Left ventricle myocardium inferior (tissue), 1 donor: ENCODE measurements at regions not wholly inside any gene's neighbourhood (a gene's known extent, or its start where the extent isn't known, plus 50 kb on each side); places are given as distances from the start of the nearest gene placed in this dataset.

Experiments
- DNase-seq: peaks from one replicate; pipeline ENCODE4 v3.0.0-alpha.2; 2020
- H3K27ac ChIP-seq: fragments of 200-600 bp; replicated peaks from 2 replicates; pipeline ENCODE4 v1.8.0; 2021
- H3K27me3 ChIP-seq: fragments of 200-600 bp; 2 replicates; pipeline ENCODE4 v1.8.0; 2021; ENCODE audit warnings: low read depth
- H3K36me3 ChIP-seq: fragments of 200-600 bp; 2 replicates; pipeline ENCODE4 v1.8.0; 2021
- H3K4me1 ChIP-seq: fragments of 200-600 bp; 2 replicates; pipeline ENCODE4 v1.8.0; 2021
- H3K4me3 ChIP-seq: fragments of 200-600 bp; 2 replicates; pipeline ENCODE4 v1.8.0; 2021; ENCODE audit warnings: mild to moderate bottlenecking, moderate library complexity
- H3K9me3 ChIP-seq: fragments of 200-600 bp; replicated peaks from 2 replicates; pipeline ENCODE4 v1.8.0; 2021
- CTCF ChIP-seq: fragments of 200-600 bp; IDR thresholded peaks from 2 replicates; pipeline ENCODE4 v1.8.0; 2021; ENCODE audit warnings: antibody characterized with exemption, mild to moderate bottlenecking, borderline replicate concordance
- intact Hi-C: fragments of 100-400 bp; cut with micrococcal nuclease; formaldehyde crosslinking; loops from one replicate; pipeline ENCODE4 v1.11.0; 2022
- donor health status: DM: no; HTN: yes; CAD: no; lungs with severe emphysema.

GRCh38 chr2:53519918-53520841 is 247.4 kb upstream of the CHAC2 start:
- intact Hi-C loops, result no loop called here
- Histone ChIP-seq H3K4me3 (no peak overlapping the region), H3K9me3 (no peaks in the 10 kb centered on the region), H3K27ac (no peak overlapping the region), H3K4me1 (no peaks in the 10 kb centered on the region), H3K27me3 (no peaks in the 10 kb centered on the region), H3K36me3 (no peaks in the 10 kb centered on the region)
- no peak for DNase-seq
- no peak for TF ChIP-seq CTCF

DNA sequence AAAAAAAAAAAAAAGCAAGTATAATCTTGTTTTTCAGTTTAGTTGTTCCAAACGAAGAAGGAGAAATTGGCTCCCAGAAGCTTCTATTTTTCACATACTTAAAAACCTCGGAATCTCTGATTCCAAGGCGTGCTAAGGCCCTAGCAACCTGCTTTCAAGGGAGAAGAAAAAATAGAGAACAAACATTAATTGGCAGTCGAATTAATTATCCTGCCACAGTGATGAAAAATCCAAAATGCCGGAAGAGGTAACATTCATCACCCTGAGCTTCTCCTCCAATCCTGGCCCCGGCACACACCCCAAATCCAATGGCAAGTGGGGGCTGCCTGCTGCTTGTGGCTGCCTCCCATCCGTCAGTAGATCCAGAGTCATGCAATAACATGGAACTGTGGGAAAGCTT is 250.2 kb upstream of the CHAC2 start:
- Histone ChIP-seq H3K9me3 (no peaks in the 10 kb centered on the region), H3K27ac (no peak overlapping the region), H3K4me3 (no peak overlapping the region), H3K4me1 (no peaks in the 10 kb centered on the region), H3K27me3 (no peaks in the 10 kb centered on the region), H3K36me3 (no peaks in the 10 kb centered on the region)
- no peak for TF ChIP-seq CTCF
- DNase-seq, result no peak
- intact Hi-C loops, result no loop called here

- H3K27ac ChIP-seq, result no peak overlapping the region
- no peak for DNase-seq
- H3K27me3 ChIP-seq, result no peaks in the 10 kb centered on the region
- H3K36me3 ChIP-seq, result no peaks in the 10 kb centered on the region
- no peaks in the 10 kb centered on the region for H3K9me3 ChIP-seq
- TF ChIP-seq CTCF, result no peak
- intact Hi-C loops, result no loop called here
- no peaks in the 10 kb centered on the region for H3K4me1 ChIP-seq
- no peak overlapping the region for H3K4me3 ChIP-seq
Observed at GRCh38 chr2:53516650-53517049, 251.0 kb upstream of the CHAC2 start.

DNA sequence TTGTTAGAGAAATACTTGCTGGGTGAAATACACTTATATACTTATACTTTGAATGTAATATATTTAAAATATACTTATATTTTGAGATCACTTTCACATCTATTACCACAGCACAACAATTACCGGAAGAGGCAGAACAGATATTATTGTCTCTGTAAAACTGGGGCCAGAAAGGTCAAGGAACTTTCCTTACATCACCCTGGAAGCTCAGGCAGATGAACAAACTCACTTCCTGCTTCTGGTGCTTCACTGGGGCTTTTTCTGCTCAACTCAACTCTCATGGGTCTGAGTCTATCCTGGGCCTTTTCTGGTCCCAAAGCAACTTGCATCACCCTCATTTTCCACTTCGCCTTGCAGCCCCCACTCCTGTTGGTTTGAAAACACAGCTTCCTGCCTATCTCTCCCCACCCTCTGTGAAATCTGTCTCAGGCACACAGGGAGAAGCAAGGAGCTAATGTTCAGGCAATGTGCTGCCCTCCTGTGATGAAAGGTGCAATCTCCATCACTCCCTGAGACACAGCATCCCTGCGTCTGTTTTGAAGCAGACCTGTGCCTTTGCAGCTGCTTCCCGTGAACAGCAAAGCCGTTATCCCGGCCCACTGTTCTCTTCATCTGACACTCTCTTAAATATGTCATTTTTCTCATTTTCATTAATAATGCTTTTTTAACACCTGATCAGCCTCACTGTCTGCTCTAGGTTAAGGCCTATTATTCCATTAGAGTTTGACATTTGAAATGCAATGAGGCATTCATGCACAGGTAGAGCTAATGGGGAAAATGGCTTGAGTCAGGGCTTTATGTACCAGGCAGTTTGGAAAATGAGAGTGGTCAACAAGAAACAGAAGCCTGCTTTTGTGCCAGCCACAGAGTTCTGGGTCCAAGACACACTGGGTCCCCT is 251.9 kb upstream of the CHAC2 start:
- peak; percentile 16 for TF ChIP-seq CTCF
- Histone ChIP-seq H3K27me3 (no peaks in the 10 kb centered on the region), H3K36me3 (no peaks in the 10 kb centered on the region), H3K4me1 (no peaks in the 10 kb centered on the region), H3K27ac (no peak overlapping the region), H3K4me3 (no peak overlapping the region), H3K9me3 (no peaks in the 10 kb centered on the region)
- DNase-seq, result no peak
- intact Hi-C loops, result no loop called here

DNA sequence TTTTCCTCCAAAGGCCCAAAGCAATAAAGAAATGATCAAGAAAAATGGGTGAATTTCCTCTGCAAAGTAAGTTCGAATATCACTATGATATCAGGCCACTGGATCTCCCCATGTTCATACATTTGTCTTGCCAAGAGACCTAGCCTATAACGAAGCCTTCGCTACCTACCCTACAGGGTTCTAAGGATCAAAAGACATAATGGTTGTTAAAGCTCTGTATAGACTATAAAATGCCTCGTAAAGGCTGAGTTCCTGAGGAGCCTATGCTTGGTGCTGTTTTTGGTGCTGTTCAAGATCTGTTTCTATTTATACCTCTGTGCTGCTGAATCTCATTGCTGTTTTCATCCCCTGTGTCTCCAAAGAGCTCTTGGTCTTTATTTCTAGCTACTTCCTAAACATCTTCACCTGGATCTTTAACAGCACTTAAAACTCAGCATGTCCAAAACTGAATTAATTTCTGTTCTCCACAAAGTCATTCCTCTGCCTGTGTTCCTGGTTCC is 254.4 kb upstream of the CHAC2 start:
- DNase-seq, result no peak
- no peak overlapping the region for H3K27ac ChIP-seq
- TF ChIP-seq CTCF, result no peak
- H3K4me1 ChIP-seq, result no peaks in the 10 kb centered on the region
- H3K27me3 ChIP-seq, result no peaks in the 10 kb centered on the region
- H3K4me3 ChIP-seq, result no peak overlapping the region
- H3K36me3 ChIP-seq, result no peaks in the 10 kb centered on the region
- intact Hi-C loops, result no loop called here
- H3K9me3 ChIP-seq, result no peaks in the 10 kb centered on the region
